CD14-positive monocyte (primary cell): ENCODE measurements at regions not wholly inside any gene's neighbourhood (a gene's known extent, or its start where the extent isn't known, plus 50 kb on each side); places are given as distances from the start of the nearest gene placed in this dataset.

Experiments
- DNase-seq, 3 donors: peaks; one replicate each; pipeline ENCODE4 v3.0.0-alpha.2; 2011 to 2022
- H2AFZ ChIP-seq: 2 replicates; pipeline ENCODE4 v1.6.0; 2012; ENCODE audit warnings: mild to moderate bottlenecking, low read depth, low read length, inconsistent platforms; ENCODE audit not compliant: insufficient read depth, poor library complexity, severe bottlenecking
- H3K27ac ChIP-seq, 2 donors: 1 replicate in 1 of 2; 2 replicates in 1 of 2; pipeline ENCODE4 v1.5.1; 2012 to 2013; ENCODE audit warnings: low read length in 2 of 2, control low read depth in 1 of 2, inconsistent platforms in 1 of 2, low read depth in 1 of 2, mild to moderate bottlenecking in 1 of 2
- H3K27me3 ChIP-seq, 2 donors: one replicate each; pipeline versions ENCODE4 v1.6.0 to v1.6.1; 2011 to 2013; ENCODE audit warnings: low read length in 2 of 2; ENCODE audit not compliant: control insufficient read depth in 2 of 2, insufficient read depth in 2 of 2
- H3K36me3 ChIP-seq, 2 donors: replicated peaks in 1 of 2; 1 replicate in 1 of 2; 2 replicates in 1 of 2; pipeline versions ENCODE4 v1.5.1 to v1.6.1; 2012 to 2013; ENCODE audit warnings: low read length in 2 of 2, control low read depth in 1 of 2, inconsistent platforms in 1 of 2, mild to moderate bottlenecking in 1 of 2; ENCODE audit not compliant: insufficient read depth in 2 of 2, control insufficient read depth in 1 of 2
- H3K4me1 ChIP-seq, 2 donors: 1 replicate in 1 of 2; 2 replicates in 1 of 2; pipeline versions ENCODE4 v1.5.1 to v1.6.1; 2012 to 2013; ENCODE audit warnings: low read length in 2 of 2, control low read depth in 1 of 2, inconsistent platforms in 1 of 2, mild to moderate bottlenecking in 1 of 2, moderate library complexity in 1 of 2; ENCODE audit not compliant: insufficient read depth in 2 of 2, control insufficient read depth in 1 of 2
- H3K4me2 ChIP-seq: replicated peaks from 2 replicates; pipeline ENCODE3; 2012; ENCODE audit warnings: low read length, moderate library complexity, mild to moderate bottlenecking; ENCODE audit not compliant: poor library complexity, severe bottlenecking; ENCODE audit errors: extremely low read depth
- H3K4me3 ChIP-seq, 3 experiments: fragments of 200-600 bp in 1 of 3; sonication (generic) in 1 of 3; replicated peaks in 1 of 3; 1 replicate in 2 of 3; 2 replicates in 1 of 3; pipeline ENCODE4 v1.5.1; 2011 to 2013; ENCODE audit warnings: low read length in 3 of 3, mild to moderate bottlenecking in 3 of 3, control low read depth in 2 of 3, low read depth in 2 of 3, inconsistent platforms in 1 of 3, moderate library complexity in 1 of 3
- H3K79me2 ChIP-seq: 2 replicates; pipeline ENCODE4 v1.6.0; 2012; ENCODE audit warnings: mild to moderate bottlenecking, control low read depth, inconsistent platforms, low read length, moderate library complexity; ENCODE audit not compliant: insufficient read depth
- H3K9ac ChIP-seq: 2 replicates; pipeline ENCODE4 v1.6.0; 2017; ENCODE audit warnings: low read length, mild to moderate bottlenecking; ENCODE audit not compliant: insufficient read depth, poor library complexity, severe bottlenecking
- H3K9me3 ChIP-seq, 2 donors: replicated peaks in 1 of 2; 1 replicate in 1 of 2; 2 replicates in 1 of 2; pipeline versions ENCODE4 v1.5.1 to v1.6.1; 2012 to 2013; ENCODE audit warnings: low read length in 2 of 2, control low read depth in 1 of 2; ENCODE audit not compliant: control insufficient read depth in 1 of 2, insufficient read depth in 1 of 2
- H4K20me1 ChIP-seq: 2 replicates; pipeline ENCODE4 v1.6.0; 2012; ENCODE audit warnings: mild to moderate bottlenecking, low read length, control low read depth, moderate library complexity; ENCODE audit not compliant: insufficient read depth
- H3K27ac Mint-ChIP-seq, 7 donors: one replicate each; pipeline ENCODE4 v1.8.0; 2020; ENCODE audit warnings: mild to moderate bottlenecking in 7 of 7, mixed read lengths in 7 of 7, moderate library complexity in 6 of 7, inconsistent platforms in 2 of 7
- H3K27me3 Mint-ChIP-seq, 3 donors: one replicate each; pipeline ENCODE4 v1.8.0; 2021 to 2022; ENCODE audit warnings: low read depth in 3 of 3, mild to moderate bottlenecking in 3 of 3, mixed read lengths in 3 of 3, moderate library complexity in 3 of 3, inconsistent platforms in 1 of 3
- H3K36me3 Mint-ChIP-seq, 2 donors: one replicate each; pipeline ENCODE4 v1.8.0; 2020; ENCODE audit warnings: mixed read lengths in 2 of 2, inconsistent platforms in 1 of 2, mild to moderate bottlenecking in 1 of 2
- H3K4me1 Mint-ChIP-seq: one replicate; pipeline ENCODE4 v1.8.0; 2020; ENCODE audit warnings: mild to moderate bottlenecking, mixed read lengths
- H3K4me3 Mint-ChIP-seq, 2 donors: one replicate each; pipeline ENCODE4 v1.8.0; 2020; ENCODE audit warnings: mild to moderate bottlenecking in 2 of 2, mixed read lengths in 2 of 2, moderate library complexity in 1 of 2
- H3K9me3 Mint-ChIP-seq, 7 donors: one replicate each; pipeline ENCODE4 v1.8.0; 2020 to 2022; ENCODE audit warnings: mixed read lengths in 7 of 7, mild to moderate bottlenecking in 6 of 7, moderate library complexity in 6 of 7, inconsistent platforms in 2 of 7
- CTCF ChIP-seq: fragments of 200-600 bp; IDR thresholded peaks from one replicate; pipeline ENCODE4 v1.8.0; 2022; ENCODE audit warnings: antibody characterized with exemption, mild to moderate bottlenecking
- WGBS: methylation state at CpG from one replicate; pipeline ENCODE4 v1.1.5; 2013; ENCODE audit warnings: missing lambda C conversion rate; ENCODE audit not compliant: insufficient coverage; 5-methylcytosine and 5-hydroxymethylcytosine counted together
- intact Hi-C, 2 donors: fragments of 100-400 bp; cut with micrococcal nuclease; formaldehyde crosslinking; loops; one replicate each; pipeline versions ENCODE4 v1.15.0 to v1.15.1; 2023

DNA sequence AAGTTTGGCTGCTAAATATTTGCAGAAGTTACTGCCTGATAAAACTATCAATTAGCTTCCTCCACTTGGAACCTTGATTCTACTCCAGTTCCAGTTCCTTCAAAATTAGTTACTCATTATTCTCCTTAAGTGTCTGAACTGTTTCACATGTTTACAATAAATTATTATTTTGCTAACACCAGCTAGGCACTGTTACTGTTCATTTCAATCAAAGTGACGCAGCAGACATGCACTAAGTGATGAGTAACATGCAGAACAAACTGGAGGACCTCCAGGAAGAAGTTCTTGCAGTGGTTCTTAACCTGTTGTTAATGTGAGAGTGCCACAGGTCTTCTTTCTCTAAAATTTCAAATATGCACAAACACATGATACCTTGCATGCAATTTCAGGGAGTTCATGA, 491.8 kb upstream of the SEMA3A start:
- TF ChIP-seq CTCF, result no peak
- no peaks in the 10 kb centered on the region for H3K79me2 ChIP-seq
- peaks cover 0 to 3% of the 10 kb centered on the region in 2 donors for H3K9me3 ChIP-seq
- H3K4me3 ChIP-seq, result no peak overlapping the region
- H3K27ac Mint-ChIP-seq, result no peak overlapping the region
- DNase-seq, result no peak
- H3K9ac ChIP-seq, result no peak overlapping the region
- WGBS, result 100% methylated on average over 1 of the region's 1 CpG
- H3K27me3 ChIP-seq, result no peaks in the 10 kb centered on the region
- no peaks in the 10 kb centered on the region for H3K4me1 ChIP-seq
- no peaks in the 10 kb centered on the region for H3K36me3 ChIP-seq
- no peak overlapping the region for H3K4me3 Mint-ChIP-seq
- no peaks in the 10 kb centered on the region for H4K20me1 ChIP-seq
- no peak overlapping the region for H3K4me2 ChIP-seq
- no peak overlapping the region for H2AFZ ChIP-seq
- intact Hi-C loops, result no loop called here
- H3K36me3 Mint-ChIP-seq, result no peaks in the 10 kb centered on the region
- no peaks in the 10 kb centered on the region for H3K27me3 Mint-ChIP-seq
- no peak overlapping the region for H3K27ac ChIP-seq
- peaks cover 0 to 6% (median 4%) of the 10 kb centered on the region in 7 donors for H3K9me3 Mint-ChIP-seq
- no peaks in the 10 kb centered on the region for H3K4me1 Mint-ChIP-seq

DNA sequence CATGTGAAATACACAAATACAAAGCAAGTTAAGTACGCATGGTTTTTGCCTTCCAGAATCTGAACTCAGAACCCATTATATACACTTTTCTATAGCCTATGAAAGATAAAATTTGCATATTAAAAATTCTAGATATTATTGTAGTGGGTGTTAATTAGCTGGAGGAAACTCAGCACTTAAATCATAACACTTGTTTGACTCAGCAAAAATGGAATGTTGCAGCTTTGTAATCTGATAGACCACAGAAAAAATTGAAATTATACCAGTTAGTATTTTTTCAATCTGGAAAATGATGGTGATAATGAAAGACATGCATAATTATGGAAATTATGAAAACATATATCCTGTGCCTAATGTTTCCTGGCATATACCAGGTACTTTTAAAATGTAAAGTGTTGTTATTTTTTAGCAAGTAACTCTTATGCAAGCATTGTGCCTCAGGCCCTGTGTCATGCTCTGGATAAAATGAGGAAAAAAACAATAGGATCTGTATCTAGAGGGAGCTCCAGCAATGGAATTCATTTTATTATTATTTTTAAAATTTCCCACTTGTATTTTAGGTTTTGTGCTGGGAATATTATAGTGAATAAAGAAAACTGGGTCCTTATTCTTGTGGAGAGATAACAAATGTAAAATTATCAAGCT, 490.4 kb upstream of the SEMA3A start:
- DNase-seq, result no peak
- no peak overlapping the region for H3K4me3 Mint-ChIP-seq
- Histone ChIP-seq H2AFZ (no peak overlapping the region), H3K27me3 (no peaks in the 10 kb centered on the region), H3K9ac (no peak overlapping the region), H3K4me3 (no peak overlapping the region), H3K27ac (no peak overlapping the region), H3K4me2 (no peak overlapping the region), H3K9me3 (no peaks in the 10 kb centered on the region), H3K36me3 (no peaks in the 10 kb centered on the region), H4K20me1 (no peaks in the 10 kb centered on the region), H3K4me1 (no peaks in the 10 kb centered on the region), H3K79me2 (no peaks in the 10 kb centered on the region)
- H3K27ac Mint-ChIP-seq, result no peak overlapping the region
- no CpG with 5 or more reads among the region's 1 CpG for WGBS
- H3K9me3 Mint-ChIP-seq, result no peaks in the 10 kb centered on the region
- intact Hi-C loops, result no loop called here
- TF ChIP-seq CTCF, result no peak
- H3K27me3 Mint-ChIP-seq, result no peaks in the 10 kb centered on the region
- H3K4me1 Mint-ChIP-seq, result no peaks in the 10 kb centered on the region
- no peaks in the 10 kb centered on the region for H3K36me3 Mint-ChIP-seq
